Neural cell (in vitro differentiated cells): ENCODE measurements at regions not wholly inside any gene's neighbourhood (a gene's known extent, or its start where the extent isn't known, plus 50 kb on each side); places are given as distances from the start of the nearest gene placed in this dataset.

ENCODE experiments used
- TAF1 ChIP-seq: IDR thresholded peaks from 2 replicates; pipeline ENCODE4 v1.6.1; 2012; ENCODE audit warnings: low read depth
- TF ChIP-seq, protein P1 (sequence below): fragments of 450-650 bp; IDR thresholded peaks from 2 replicates; pipeline ENCODE4 v1.5.1; 2014; ENCODE audit warnings: antibody characterized with exemption, mild to moderate bottlenecking, moderate library complexity; ENCODE audit not compliant: poor library complexity, severe bottlenecking
- TF ChIP-seq, protein P2 (sequence below): IDR thresholded peaks from 2 replicates; pipeline ENCODE4 v1.6.1; 2012; ENCODE audit warnings: borderline replicate concordance

- TF ChIP-seq, protein P1, sequence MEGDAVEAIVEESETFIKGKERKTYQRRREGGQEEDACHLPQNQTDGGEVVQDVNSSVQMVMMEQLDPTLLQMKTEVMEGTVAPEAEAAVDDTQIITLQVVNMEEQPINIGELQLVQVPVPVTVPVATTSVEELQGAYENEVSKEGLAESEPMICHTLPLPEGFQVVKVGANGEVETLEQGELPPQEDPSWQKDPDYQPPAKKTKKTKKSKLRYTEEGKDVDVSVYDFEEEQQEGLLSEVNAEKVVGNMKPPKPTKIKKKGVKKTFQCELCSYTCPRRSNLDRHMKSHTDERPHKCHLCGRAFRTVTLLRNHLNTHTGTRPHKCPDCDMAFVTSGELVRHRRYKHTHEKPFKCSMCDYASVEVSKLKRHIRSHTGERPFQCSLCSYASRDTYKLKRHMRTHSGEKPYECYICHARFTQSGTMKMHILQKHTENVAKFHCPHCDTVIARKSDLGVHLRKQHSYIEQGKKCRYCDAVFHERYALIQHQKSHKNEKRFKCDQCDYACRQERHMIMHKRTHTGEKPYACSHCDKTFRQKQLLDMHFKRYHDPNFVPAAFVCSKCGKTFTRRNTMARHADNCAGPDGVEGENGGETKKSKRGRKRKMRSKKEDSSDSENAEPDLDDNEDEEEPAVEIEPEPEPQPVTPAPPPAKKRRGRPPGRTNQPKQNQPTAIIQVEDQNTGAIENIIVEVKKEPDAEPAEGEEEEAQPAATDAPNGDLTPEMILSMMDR = no peak
- TF ChIP-seq, protein P2, sequence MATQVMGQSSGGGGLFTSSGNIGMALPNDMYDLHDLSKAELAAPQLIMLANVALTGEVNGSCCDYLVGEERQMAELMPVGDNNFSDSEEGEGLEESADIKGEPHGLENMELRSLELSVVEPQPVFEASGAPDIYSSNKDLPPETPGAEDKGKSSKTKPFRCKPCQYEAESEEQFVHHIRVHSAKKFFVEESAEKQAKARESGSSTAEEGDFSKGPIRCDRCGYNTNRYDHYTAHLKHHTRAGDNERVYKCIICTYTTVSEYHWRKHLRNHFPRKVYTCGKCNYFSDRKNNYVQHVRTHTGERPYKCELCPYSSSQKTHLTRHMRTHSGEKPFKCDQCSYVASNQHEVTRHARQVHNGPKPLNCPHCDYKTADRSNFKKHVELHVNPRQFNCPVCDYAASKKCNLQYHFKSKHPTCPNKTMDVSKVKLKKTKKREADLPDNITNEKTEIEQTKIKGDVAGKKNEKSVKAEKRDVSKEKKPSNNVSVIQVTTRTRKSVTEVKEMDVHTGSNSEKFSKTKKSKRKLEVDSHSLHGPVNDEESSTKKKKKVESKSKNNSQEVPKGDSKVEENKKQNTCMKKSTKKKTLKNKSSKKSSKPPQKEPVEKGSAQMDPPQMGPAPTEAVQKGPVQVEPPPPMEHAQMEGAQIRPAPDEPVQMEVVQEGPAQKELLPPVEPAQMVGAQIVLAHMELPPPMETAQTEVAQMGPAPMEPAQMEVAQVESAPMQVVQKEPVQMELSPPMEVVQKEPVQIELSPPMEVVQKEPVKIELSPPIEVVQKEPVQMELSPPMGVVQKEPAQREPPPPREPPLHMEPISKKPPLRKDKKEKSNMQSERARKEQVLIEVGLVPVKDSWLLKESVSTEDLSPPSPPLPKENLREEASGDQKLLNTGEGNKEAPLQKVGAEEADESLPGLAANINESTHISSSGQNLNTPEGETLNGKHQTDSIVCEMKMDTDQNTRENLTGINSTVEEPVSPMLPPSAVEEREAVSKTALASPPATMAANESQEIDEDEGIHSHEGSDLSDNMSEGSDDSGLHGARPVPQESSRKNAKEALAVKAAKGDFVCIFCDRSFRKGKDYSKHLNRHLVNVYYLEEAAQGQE = no peak
- no peak for TF ChIP-seq TAF1
Observed at GRCh38 chr10:3924344-3924743, 139.3 kb upstream of the KLF6 start.
